ENCODE measurements at regions not wholly inside any gene's neighbourhood (a gene's known extent, or its start where the extent isn't known, plus 50 kb on each side); places are given as distances from the start of the nearest gene placed in this dataset.
"Not testable (repeated sequence)": the region's sequence is repeated elsewhere in the genome, so short reads cannot be mapped to it uniquely, and the experiment has no call there.

- 100% methylated on average over 2 of the region's 5 CpGs for WGBS (ENCODE audit: insufficient coverage)
- Histone ChIP-seq H3K36me3 (ENCODE audit: control insufficient read depth in 4 of 4, insufficient read depth in 4 of 4, low read length in 3 of 4) (peaks cover 2 to 16% (median 8%) of the 10 kb centered on the region in 4 experiments), H3K9me3 (ENCODE audit: control extremely low read depth in 1 of 5, control insufficient read depth in 4 of 5, insufficient read depth in 2 of 5, low read depth in 1 of 5, low read length in 4 of 5) (no peaks in the 10 kb centered on the region), H3K4me3 (ENCODE audit: control insufficient read depth in 1 of 7, extremely low read depth in 1 of 7, insufficient read depth in 4 of 7, low read depth in 2 of 7, low read length in 6 of 7) (no peak overlapping the region), H3K4me1 (ENCODE audit: control extremely low read depth in 1 of 4, control insufficient read depth in 4 of 4, insufficient read depth in 4 of 4, low read length in 3 of 4) (peaks cover 0 to 8% (median 5%) of the 10 kb centered on the region in 4 experiments), H3K27ac (ENCODE audit: insufficient read depth in 1 of 2, low read depth in 1 of 2, low read length in 2 of 2, poor library complexity in 1 of 2, severe bottlenecking in 2 of 2) (no peak overlapping the region), H3K27me3 (replicated peaks in 2 of 5; ENCODE audit: control insufficient read depth in 4 of 5, insufficient read depth in 5 of 5, low read length in 4 of 5) (no peaks in the 10 kb centered on the region)
- ChIA-PET CTCF (no interaction called here), POLR2A (no interaction called here)
- DNase-seq = no peak
Measured at GRCh38 chr16:29111421-29111820, 126.6 kb downstream of the LAT start.

GRCh38 chr16:29108625-29109169, 123.8 kb downstream of the LAT start:
- DNase-seq; H3K27ac ChIP-seq (ENCODE audit: insufficient read depth in 1 of 2, low read depth in 1 of 2, low read length in 2 of 2, poor library complexity in 1 of 2, severe bottlenecking in 2 of 2); H3K4me3 ChIP-seq (ENCODE audit: control insufficient read depth in 1 of 7, extremely low read depth in 1 of 7, insufficient read depth in 4 of 7, low read depth in 2 of 7, low read length in 6 of 7); H3K27me3 ChIP-seq (replicated peaks in 2 of 5; ENCODE audit: control insufficient read depth in 4 of 5, insufficient read depth in 5 of 5, low read length in 4 of 5); H3K9me3 ChIP-seq (ENCODE audit: control extremely low read depth in 1 of 5, control insufficient read depth in 4 of 5, insufficient read depth in 2 of 5, low read depth in 1 of 5, low read length in 4 of 5); H3K4me1 ChIP-seq (ENCODE audit: control extremely low read depth in 1 of 4, control insufficient read depth in 4 of 4, insufficient read depth in 4 of 4, low read length in 3 of 4); H3K36me3 ChIP-seq (ENCODE audit: control insufficient read depth in 4 of 4, insufficient read depth in 4 of 4, low read length in 3 of 4); POLR2A ChIA-PET; CTCF ChIA-PET: not testable (repeated sequence)
- WGBS (ENCODE audit: insufficient coverage) = no CpG with 5 or more reads among the region's 6 CpGs

GRCh38 chr16:29107299-29107698, 122.4 kb downstream of the LAT start:
- ChIA-PET CTCF (no interaction called here), POLR2A (no interaction called here)
- Histone ChIP-seq H3K4me3 (ENCODE audit: control insufficient read depth in 1 of 7, extremely low read depth in 1 of 7, insufficient read depth in 4 of 7, low read depth in 2 of 7, low read length in 6 of 7) (no peak overlapping the region), H3K4me1 (ENCODE audit: control extremely low read depth in 1 of 4, control insufficient read depth in 4 of 4, insufficient read depth in 4 of 4, low read length in 3 of 4) (no peaks in the 10 kb centered on the region), H3K36me3 (ENCODE audit: control insufficient read depth in 4 of 4, insufficient read depth in 4 of 4, low read length in 3 of 4) (peaks cover 2 to 8% (median 3%) of the 10 kb centered on the region in 4 experiments), H3K9me3 (ENCODE audit: control extremely low read depth in 1 of 5, control insufficient read depth in 4 of 5, insufficient read depth in 2 of 5, low read depth in 1 of 5, low read length in 4 of 5) (no peaks in the 10 kb centered on the region), H3K27me3 (replicated peaks in 2 of 5; ENCODE audit: control insufficient read depth in 4 of 5, insufficient read depth in 5 of 5, low read length in 4 of 5) (no peaks in the 10 kb centered on the region), H3K27ac (ENCODE audit: insufficient read depth in 1 of 2, low read depth in 1 of 2, low read length in 2 of 2, poor library complexity in 1 of 2, severe bottlenecking in 2 of 2) (no peak overlapping the region)
- no peak for DNase-seq
- 88% methylated on average over 21 of the region's 21 CpGs for WGBS (ENCODE audit: insufficient coverage)

GRCh38 chr16:29106259-29106908, 121.5 kb downstream of the LAT start:
- H3K9me3 ChIP-seq (ENCODE audit: control extremely low read depth in 1 of 5, control insufficient read depth in 4 of 5, insufficient read depth in 2 of 5, low read depth in 1 of 5, low read length in 4 of 5); H3K27ac ChIP-seq (ENCODE audit: insufficient read depth in 1 of 2, low read depth in 1 of 2, low read length in 2 of 2, poor library complexity in 1 of 2, severe bottlenecking in 2 of 2); DNase-seq; H3K36me3 ChIP-seq (ENCODE audit: control insufficient read depth in 4 of 4, insufficient read depth in 4 of 4, low read length in 3 of 4); H3K27me3 ChIP-seq (replicated peaks in 2 of 5; ENCODE audit: control insufficient read depth in 4 of 5, insufficient read depth in 5 of 5, low read length in 4 of 5); H3K4me3 ChIP-seq (ENCODE audit: control insufficient read depth in 1 of 7, extremely low read depth in 1 of 7, insufficient read depth in 4 of 7, low read depth in 2 of 7, low read length in 6 of 7); H3K4me1 ChIP-seq (ENCODE audit: control extremely low read depth in 1 of 4, control insufficient read depth in 4 of 4, insufficient read depth in 4 of 4, low read length in 3 of 4); CTCF ChIA-PET; POLR2A ChIA-PET: not testable (repeated sequence)
- WGBS (ENCODE audit: insufficient coverage) = 100% methylated on average over 1 of the region's 8 CpGs

GRCh38 chr16:29104600-29104999, 119.7 kb downstream of the LAT start:
- DNase-seq; H3K4me1 ChIP-seq (ENCODE audit: control extremely low read depth in 1 of 4, control insufficient read depth in 4 of 4, insufficient read depth in 4 of 4, low read length in 3 of 4); H3K27ac ChIP-seq (ENCODE audit: insufficient read depth in 1 of 2, low read depth in 1 of 2, low read length in 2 of 2, poor library complexity in 1 of 2, severe bottlenecking in 2 of 2); H3K27me3 ChIP-seq (replicated peaks in 2 of 5; ENCODE audit: control insufficient read depth in 4 of 5, insufficient read depth in 5 of 5, low read length in 4 of 5); CTCF ChIA-PET; H3K4me3 ChIP-seq (ENCODE audit: control insufficient read depth in 1 of 7, extremely low read depth in 1 of 7, insufficient read depth in 4 of 7, low read depth in 2 of 7, low read length in 6 of 7); H3K36me3 ChIP-seq (ENCODE audit: control insufficient read depth in 4 of 4, insufficient read depth in 4 of 4, low read length in 3 of 4); H3K9me3 ChIP-seq (ENCODE audit: control extremely low read depth in 1 of 5, control insufficient read depth in 4 of 5, insufficient read depth in 2 of 5, low read depth in 1 of 5, low read length in 4 of 5); POLR2A ChIA-PET: not testable (repeated sequence)
- WGBS (ENCODE audit: insufficient coverage) = no CpG with 5 or more reads among the region's 4 CpGs

- H3K4me1 ChIP-seq (ENCODE audit: control extremely low read depth in 1 of 4, control insufficient read depth in 4 of 4, insufficient read depth in 4 of 4, low read length in 3 of 4); CTCF ChIA-PET; DNase-seq; H3K36me3 ChIP-seq (ENCODE audit: control insufficient read depth in 4 of 4, insufficient read depth in 4 of 4, low read length in 3 of 4); H3K9me3 ChIP-seq (ENCODE audit: control extremely low read depth in 1 of 5, control insufficient read depth in 4 of 5, insufficient read depth in 2 of 5, low read depth in 1 of 5, low read length in 4 of 5); H3K27ac ChIP-seq (ENCODE audit: insufficient read depth in 1 of 2, low read depth in 1 of 2, low read length in 2 of 2, poor library complexity in 1 of 2, severe bottlenecking in 2 of 2); H3K27me3 ChIP-seq (replicated peaks in 2 of 5; ENCODE audit: control insufficient read depth in 4 of 5, insufficient read depth in 5 of 5, low read length in 4 of 5); POLR2A ChIA-PET; H3K4me3 ChIP-seq (ENCODE audit: control insufficient read depth in 1 of 7, extremely low read depth in 1 of 7, insufficient read depth in 4 of 7, low read depth in 2 of 7, low read length in 6 of 7): not testable (repeated sequence)
- WGBS (ENCODE audit: insufficient coverage) = no CpG with 5 or more reads among the region's 3 CpGs
Measured at GRCh38 chr16:29097965-29098364, 113.1 kb downstream of the LAT start.

GRCh38 chr16:29094729-29095624, 110.1 kb downstream of the LAT start:
- H3K36me3 ChIP-seq (ENCODE audit: control insufficient read depth in 4 of 4, insufficient read depth in 4 of 4, low read length in 3 of 4); H3K9me3 ChIP-seq (ENCODE audit: control extremely low read depth in 1 of 5, control insufficient read depth in 4 of 5, insufficient read depth in 2 of 5, low read depth in 1 of 5, low read length in 4 of 5); H3K4me1 ChIP-seq (ENCODE audit: control extremely low read depth in 1 of 4, control insufficient read depth in 4 of 4, insufficient read depth in 4 of 4, low read length in 3 of 4); H3K4me3 ChIP-seq (ENCODE audit: control insufficient read depth in 1 of 7, extremely low read depth in 1 of 7, insufficient read depth in 4 of 7, low read depth in 2 of 7, low read length in 6 of 7); CTCF ChIA-PET; POLR2A ChIA-PET; H3K27ac ChIP-seq (ENCODE audit: insufficient read depth in 1 of 2, low read depth in 1 of 2, low read length in 2 of 2, poor library complexity in 1 of 2, severe bottlenecking in 2 of 2); H3K27me3 ChIP-seq (replicated peaks in 2 of 5; ENCODE audit: control insufficient read depth in 4 of 5, insufficient read depth in 5 of 5, low read length in 4 of 5); DNase-seq: not testable (repeated sequence)
- WGBS (ENCODE audit: insufficient coverage) = no CpG with 5 or more reads among the region's 13 CpGs

All from common myeloid progenitor, CD34-positive (primary cell).